ENCODE measurements at regions not wholly inside any gene's neighbourhood (a gene's known extent, or its start where the extent isn't known, plus 50 kb on each side); places are given as distances from the start of the nearest gene placed in this dataset.

- no peak for TF ChIP-seq POLR2A (conservative IDR thresholded peaks at IDR 0.05)
- TF ChIP-seq HMGXB4 (CRISPR knock-in tag; IDR thresholded peaks at IDR 0.05) = no peak
- no peak for TF ChIP-seq PRDM10 (IDR thresholded peaks at IDR 0.05; ENCODE audit: partially characterized antibody)
- TF ChIP-seq HCFC1 (IDR thresholded peaks at IDR 0.05; ENCODE audit: low read depth, low read length) = no peak
- TF ChIP-seq ZKSCAN8 (CRISPR knock-in tag; IDR thresholded peaks at IDR 0.05) = no peak
- TF ChIP-seq CBX1 (IDR thresholded peaks at IDR 0.05; ENCODE audit: low read depth) = no peak
- TF ChIP-seq ARHGAP35 (IDR thresholded peaks at IDR 0.05; ENCODE audit: partially characterized antibody) = no peak
- TF ChIP-seq CREB1 (IDR thresholded peaks at IDR 0.05) = no peak
- TF ChIP-seq CREB1 (CRISPR knock-in tag; IDR thresholded peaks at IDR 0.05) = no peak
- no peak for TF ChIP-seq RFX7 (CRISPR knock-in tag; IDR thresholded peaks at IDR 0.05)
- TF ChIP-seq SP1 (CRISPR knock-in tag; IDR thresholded peaks at IDR 0.05) = no peak
- TF ChIP-seq ZNF217 (CRISPR knock-in tag; IDR thresholded peaks at IDR 0.05) = no peak
- TF ChIP-seq CCNT2 (IDR thresholded peaks at IDR 0.05; ENCODE audit: borderline replicate concordance, extremely low read depth, insufficient read length, low read depth, low read length) = no peak
- no peak for TF ChIP-seq REST (IDR thresholded peaks at IDR 0.05; ENCODE audit: borderline replicate concordance)
- TF ChIP-seq REST (CRISPR knock-in tag; IDR thresholded peaks at IDR 0.05; ENCODE audit: low read depth) = no peak
These were observed 457.8 kb upstream of the VSTM2A start for GRCh38 chr7:54084340-54084739.
